PC-9 (cell line): ENCODE measurements at regions not wholly inside any gene's neighbourhood (a gene's known extent, or its start where the extent isn't known, plus 50 kb on each side); places are given as distances from the start of the nearest gene placed in this dataset.

Experiments
- CTCF ChIP-seq: fragments of 200-600 bp; sonication (generic); conservative IDR thresholded peaks from 2 replicates; pipeline ENCODE4 v1.6.1; 2017; ENCODE audit warnings: mixed run types, antibody characterized with exemption, mild to moderate bottlenecking, moderate library complexity
- EZH2 ChIP-seq: fragments of 200-600 bp; sonication (generic); IDR thresholded peaks from 2 replicates; pipeline ENCODE4 v1.8.0; 2017; ENCODE audit warnings: antibody characterized with exemption, low read depth

GRCh38 chr20:19114410-19114809 lies 98.0 kb upstream of the SLC24A3 start:
- TF ChIP-seq CTCF (no peak), EZH2 (no peak)
